MM.1S (cell line): ENCODE measurements at regions not wholly inside any gene's neighbourhood (a gene's known extent, or its start where the extent isn't known, plus 50 kb on each side); places are given as distances from the start of the nearest gene placed in this dataset.

Experiments used
- DNase-seq: peaks from one replicate; pipeline ENCODE4 v3.0.0-alpha.2; 2015
- H2AFZ ChIP-seq: fragments of 300-600 bp; sonication (generic); 2 replicates; pipeline ENCODE4 v1.6.0; 2016; ENCODE audit warnings: antibody characterized with exemption, low read length
- H3F3A ChIP-seq: fragments of 300-600 bp; sonication (generic); 2 replicates; pipeline ENCODE4 v1.6.1; 2016; ENCODE audit warnings: mild to moderate bottlenecking, antibody characterized with exemption, low read length, moderate library complexity, mixed read lengths; ENCODE audit not compliant: insufficient read depth
- H3K27ac ChIP-seq: fragments of 300-600 bp; sonication (generic); 2 replicates; pipeline ENCODE4 v1.5.1; 2016; ENCODE audit warnings: mild to moderate bottlenecking, low read length
- H3K27me3 ChIP-seq: fragments of 300-600 bp; sonication (generic); replicated peaks from 2 replicates; pipeline ENCODE4 v1.6.0; 2016; ENCODE audit warnings: low read length; ENCODE audit not compliant: insufficient read depth
- H3K36me3 ChIP-seq: fragments of 300-600 bp; sonication (generic); replicated peaks from 2 replicates; pipeline ENCODE4 v1.6.1; 2016; ENCODE audit warnings: mild to moderate bottlenecking, low read length, mixed read lengths; ENCODE audit not compliant: insufficient read depth
- H3K4me1 ChIP-seq: fragments of 300-600 bp; sonication (generic); 2 replicates; pipeline ENCODE4 v1.6.1; 2016; ENCODE audit warnings: low read length, mixed read lengths
- H3K4me2 ChIP-seq: fragments of 300-600 bp; sonication (generic); 2 replicates; pipeline ENCODE4 v1.6.0; 2016; ENCODE audit warnings: low read depth, low read length
- H3K4me3 ChIP-seq: fragments of 300-600 bp; sonication (generic); 2 replicates; pipeline ENCODE4 v1.5.1; 2016; ENCODE audit warnings: low read length, mixed read lengths
- H3K79me2 ChIP-seq: fragments of 300-600 bp; sonication (generic); 2 replicates; pipeline ENCODE4 v1.6.1; 2016; ENCODE audit warnings: mixed run types, low read length, mixed read lengths
- H3K9ac ChIP-seq: fragments of 300-600 bp; sonication (generic); 2 replicates; pipeline ENCODE4 v1.6.1; 2016; ENCODE audit warnings: low read length, mixed read lengths
- H3K9me2 ChIP-seq: fragments of 300-600 bp; sonication (generic); replicated peaks from 2 replicates; pipeline ENCODE4 v1.6.1; 2016; ENCODE audit warnings: mild to moderate bottlenecking, low read length, mixed read lengths; ENCODE audit not compliant: insufficient read depth
- H3K9me3 ChIP-seq: fragments of 300-600 bp; sonication (generic); replicated peaks from 2 replicates; pipeline ENCODE4 v1.6.1; 2016; ENCODE audit warnings: mild to moderate bottlenecking, low read length, mixed read lengths; ENCODE audit not compliant: insufficient read depth
- H4K20me1 ChIP-seq: fragments of 300-600 bp; sonication (generic); 2 replicates; pipeline ENCODE4 v1.6.1; 2016; ENCODE audit warnings: mild to moderate bottlenecking, low read length, moderate library complexity, mixed read lengths; ENCODE audit not compliant: insufficient read depth
- CTCF ChIP-seq: fragments of 300-600 bp; sonication (generic); IDR thresholded peaks from 2 replicates; pipeline ENCODE4 v1.5.1; 2016; ENCODE audit warnings: antibody characterized with exemption, low read length, mixed read lengths
- EZH2 ChIP-seq: fragments of 300-600 bp; sonication (generic); optimal IDR thresholded peaks from 2 replicates; pipeline ENCODE3; 2017; ENCODE audit warnings: low read depth, mild to moderate bottlenecking, antibody characterized with exemption, low read length, mixed read lengths
- EZH2phosphoT487 ChIP-seq: fragments of 300-600 bp; sonication (generic); IDR thresholded peaks from 2 replicates; pipeline ENCODE4 v1.6.1; 2018; ENCODE audit warnings: antibody characterized with exemption, low read length

GRCh38 chr3:193008654-193009053, 91.0 kb upstream of the MB21D2 start:
- H4K20me1 ChIP-seq = no peaks in the 10 kb centered on the region
- no peak for TF ChIP-seq EZH2phosphoT487
- H3K9me3 ChIP-seq = no peaks in the 10 kb centered on the region
- H3K79me2 ChIP-seq = no peaks in the 10 kb centered on the region
- H3K9ac ChIP-seq = no peak overlapping the region
- no peaks in the 10 kb centered on the region; the same call in 1 of the 2 replicates for H3F3A ChIP-seq
- H3K27me3 ChIP-seq = no peaks in the 10 kb centered on the region
- H3K27ac ChIP-seq = no peak overlapping the region
- no peak for DNase-seq
- no peaks in the 10 kb centered on the region for H3K4me1 ChIP-seq
- no peaks in the 10 kb centered on the region for H3K9me2 ChIP-seq
- H2AFZ ChIP-seq = no peak overlapping the region
- H3K4me2 ChIP-seq = no peak overlapping the region
- no peaks in the 10 kb centered on the region for H3K36me3 ChIP-seq
- no peak overlapping the region for H3K4me3 ChIP-seq

- no peaks in the 10 kb centered on the region for H4K20me1 ChIP-seq
- no peaks in the 10 kb centered on the region for H3K9me2 ChIP-seq
- no peak overlapping the region for H3K9ac ChIP-seq
- H3K4me2 ChIP-seq = no peak overlapping the region
- no peaks in the 10 kb centered on the region for H3K27me3 ChIP-seq
- no peak overlapping the region for H3K27ac ChIP-seq
- no peaks in the 10 kb centered on the region for H3K9me3 ChIP-seq
- H3K36me3 ChIP-seq = no peaks in the 10 kb centered on the region
- no peaks in the 10 kb centered on the region; the same call in 1 of the 2 replicates for H3F3A ChIP-seq
- TF ChIP-seq EZH2phosphoT487 (no peak), CTCF (no peak), EZH2 (no peak)
- H3K4me3 ChIP-seq = no peak overlapping the region
- no peak for DNase-seq
- H3K79me2 ChIP-seq = no peaks in the 10 kb centered on the region
- no peaks in the 10 kb centered on the region for H3K4me1 ChIP-seq
- H2AFZ ChIP-seq = no peak overlapping the region
These were observed 92.5 kb upstream of the MB21D2 start for GRCh38 chr3:193010191-193010590.

- Histone ChIP-seq H3K9me3 (no peaks in the 10 kb centered on the region), H3K27ac (no peak overlapping the region), H3K4me3 (no peak overlapping the region), H3K9ac (no peak overlapping the region), H3K36me3 (no peaks in the 10 kb centered on the region), H3K4me2 (no peak overlapping the region), H3K4me1 (no peaks in the 10 kb centered on the region), H3F3A (no peaks in the 10 kb centered on the region), H3K79me2 (no peaks in the 10 kb centered on the region), H2AFZ (no peak overlapping the region), H4K20me1 (no peaks in the 10 kb centered on the region), H3K9me2 (no peaks in the 10 kb centered on the region), H3K27me3 (no peaks in the 10 kb centered on the region)
- no peak for TF ChIP-seq EZH2phosphoT487
- TF ChIP-seq EZH2 = no peak
- TF ChIP-seq CTCF = no peak
- no peak for DNase-seq
These were observed 94.3 kb upstream of the MB21D2 start for GRCh38 chr3:193011958-193012357.

GRCh38 chr3:193014902-193015301, 97.2 kb upstream of the MB21D2 start:
- Histone ChIP-seq H3K9me2 (no peaks in the 10 kb centered on the region), H3K36me3 (no peaks in the 10 kb centered on the region), H3K9ac (no peak overlapping the region), H3K4me1 (no peaks in the 10 kb centered on the region), H3K4me2 (no peak overlapping the region), H3K79me2 (no peaks in the 10 kb centered on the region), H3F3A (no peaks in the 10 kb centered on the region), H3K27ac (no peak overlapping the region), H3K27me3 (no peaks in the 10 kb centered on the region), H3K9me3 (no peaks in the 10 kb centered on the region), H2AFZ (no peak overlapping the region), H3K4me3 (no peak overlapping the region), H4K20me1 (no peaks in the 10 kb centered on the region)
- DNase-seq = no peak
- TF ChIP-seq EZH2 = no peak
- no peak for TF ChIP-seq CTCF
- no peak for TF ChIP-seq EZH2phosphoT487
